K562 (cell line): ENCODE measurements at regions not wholly inside any gene's neighbourhood (a gene's known extent, or its start where the extent isn't known, plus 50 kb on each side); places are given as distances from the start of the nearest gene placed in this dataset.

Source experiments
- CREB3L1 ChIP-seq: fragments of 450-650 bp; IDR thresholded peaks from 2 replicates; pipeline ENCODE4 v1.6.1; 2014; ENCODE audit warnings: low read depth, mild to moderate bottlenecking, moderate library complexity, borderline replicate concordance
- ETS2 ChIP-seq: IDR thresholded peaks from 2 replicates; pipeline ENCODE4 v1.6.1; 2016; ENCODE audit warnings: borderline replicate concordance, missing genetic modification characterization, mild to moderate bottlenecking, moderate library complexity, missing compliant biosample characterization; ENCODE audit not compliant: poor library complexity, severe bottlenecking
- ID3 ChIP-seq, 2 experiments: fragments of 250-450 bp in 1 of 2; fragments of 450-650 bp in 1 of 2; sonication (Bioruptor Pico) in 1 of 2; IDR thresholded peaks; 2 replicates each; pipeline versions ENCODE4 v1.6.1 to v1.8.0; 2016 to 2021; ENCODE audit warnings: mild to moderate bottlenecking in 2 of 2, moderate library complexity in 2 of 2, missing compliant biosample characterization in 1 of 2, missing genetic modification characterization in 1 of 2
- KHSRP ChIP-seq: fragments of 450-650 bp; IDR thresholded peaks from 2 replicates; pipeline ENCODE4 v1.6.1; 2017
- MCM7 ChIP-seq, 2 experiments: fragments of 450-650 bp; IDR thresholded peaks; 2 replicates each; pipeline ENCODE4 v1.6.1; 2016 to 2018
- MNT ChIP-seq, 2 experiments: fragments of 450-650 bp; conservative IDR thresholded peaks; 2 replicates each; pipeline ENCODE4 v1.6.1; 2017; ENCODE audit warnings: mild to moderate bottlenecking in 2 of 2, moderate library complexity in 2 of 2
- NCOA2 ChIP-seq, 2 experiments: fragments of 450-650 bp; IDR thresholded peaks; 2 replicates each; pipeline ENCODE4 v1.6.1; 2018; ENCODE audit warnings: mild to moderate bottlenecking in 2 of 2, moderate library complexity in 1 of 2; ENCODE audit not compliant: partially characterized antibody in 2 of 2
- RBM17 ChIP-seq: fragments of 200-400 bp; formaldehyde crosslinking; IDR thresholded peaks from 2 replicates; pipeline ENCODE4 v1.6.1; 2017; ENCODE audit warnings: low read depth, mild to moderate bottlenecking, low read length, borderline replicate concordance
- TRIM25 ChIP-seq: fragments of 450-650 bp; IDR thresholded peaks from 2 replicates; pipeline ENCODE4 v1.7.0; 2016; ENCODE audit warnings: borderline replicate concordance
- ZBTB7A ChIP-seq: IDR thresholded peaks from 2 replicates; pipeline ENCODE4 v1.6.1; 2011; ENCODE audit warnings: low read depth, mild to moderate bottlenecking, low read length, moderate library complexity, borderline replicate concordance; ENCODE audit not compliant: control insufficient read depth
- ZNF311 ChIP-seq: fragments of 250-450 bp; sonication (Bioruptor Pico); IDR thresholded peaks from 2 replicates; pipeline ENCODE4 v1.4.0; 2020; ENCODE audit warnings: mild to moderate bottlenecking, moderate library complexity

GRCh38 chr7:106767498-106768323, 97.4 kb upstream of the PIK3CG start (continued):
- TF ChIP-seq MNT (conservative IDR thresholded peaks at IDR 0.05): no peak
- TF ChIP-seq NCOA2 (IDR thresholded peaks at IDR 0.05; ENCODE audit: partially characterized antibody in 2 of 2): no peak
- TF ChIP-seq KHSRP: no peak
- no peak for TF ChIP-seq MCM7 (IDR thresholded peaks at IDR 0.05)
- peak; percentile 95 for TF ChIP-seq ZNF311
- TF ChIP-seq ETS2 (tag): peak; percentile 90
- no peak for TF ChIP-seq ZBTB7A
- TF ChIP-seq CREB3L1: no peak
- no peak for TF ChIP-seq TRIM25
- no peak for TF ChIP-seq RBM17
- TF ChIP-seq ID3 (CRISPR knock-in tag; IDR thresholded peaks at IDR 0.05): peak; percentile 93
- peak; percentile 97 for TF ChIP-seq ID3 (tag; IDR thresholded peaks at IDR 0.05)
